ENCODE measurements at regions not wholly inside any gene's neighbourhood (a gene's known extent, or its start where the extent isn't known, plus 50 kb on each side); places are given as distances from the start of the nearest gene placed in this dataset.

DNA sequence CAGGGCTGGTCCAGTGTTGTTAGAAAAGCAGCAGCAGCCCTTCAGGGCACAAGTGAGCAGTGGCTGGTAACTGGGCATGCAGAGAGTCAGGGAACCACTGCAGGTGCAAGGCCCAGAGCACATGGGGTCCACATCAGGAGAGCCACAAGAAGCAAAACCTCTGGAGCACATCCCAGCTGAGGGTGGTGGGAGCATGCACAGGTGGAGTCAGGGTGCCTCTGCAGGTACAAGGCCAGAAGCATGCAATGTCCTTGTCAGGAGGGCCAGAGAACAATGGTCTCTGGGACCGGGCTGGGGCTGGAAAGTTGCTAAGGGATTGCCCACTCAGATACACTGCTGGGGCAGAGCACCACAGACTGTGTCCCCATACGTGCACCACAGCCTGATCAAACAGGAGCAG is 226.1 kb upstream of the UBE2E2 start:
- no peak for DNase-seq

DNA sequence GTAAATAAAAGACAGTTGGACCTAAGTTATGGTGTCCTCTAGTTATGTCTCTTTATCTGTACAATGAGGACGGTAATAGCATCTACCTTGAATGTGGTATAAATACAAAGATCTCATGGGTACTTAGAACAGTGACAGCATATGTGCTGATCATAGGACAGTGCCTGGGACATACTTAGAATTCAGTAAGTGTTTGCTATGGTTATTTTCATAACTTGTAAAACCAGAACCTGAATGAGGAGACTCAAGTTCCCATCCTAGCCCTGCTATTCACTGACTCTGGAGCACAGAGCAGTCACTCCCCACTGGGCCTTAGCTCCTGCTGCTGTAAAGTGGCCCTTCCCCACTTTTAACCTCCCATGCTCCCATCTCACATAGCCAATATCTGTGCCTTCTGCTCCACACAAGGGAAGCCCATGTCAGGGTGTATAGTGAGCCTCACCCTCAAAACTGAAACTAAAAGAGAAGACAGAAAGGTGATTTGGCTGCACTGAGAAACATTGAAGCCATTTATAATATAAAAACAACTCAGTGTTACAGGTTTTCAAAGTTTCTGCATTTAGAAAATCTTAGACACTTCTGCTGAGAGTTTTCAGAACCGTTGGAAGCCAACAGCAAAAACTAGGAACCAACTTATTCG is 225.4 kb upstream of the UBE2E2 start:
- DNase-seq, result no peak

DNA sequence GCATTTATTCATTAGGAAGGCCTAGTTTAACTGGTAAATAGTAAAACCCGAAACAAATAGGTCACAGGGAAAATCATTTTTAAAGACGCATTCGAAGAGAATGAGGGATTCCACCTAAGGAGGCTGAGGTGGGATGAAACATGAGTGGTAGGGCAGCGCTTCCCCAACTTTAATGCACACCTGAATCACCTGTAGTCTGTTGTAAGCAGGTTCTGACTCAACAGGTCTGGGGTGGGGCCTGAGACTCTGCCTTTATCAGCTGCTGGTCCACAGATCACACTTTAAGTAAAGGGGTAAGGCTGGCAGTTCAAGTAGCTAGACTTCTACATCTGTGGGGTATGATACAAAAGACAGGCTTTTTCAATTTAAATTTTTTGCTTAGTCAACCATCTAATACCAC is 223.5 kb upstream of the UBE2E2 start:
- no peak for DNase-seq

DNA sequence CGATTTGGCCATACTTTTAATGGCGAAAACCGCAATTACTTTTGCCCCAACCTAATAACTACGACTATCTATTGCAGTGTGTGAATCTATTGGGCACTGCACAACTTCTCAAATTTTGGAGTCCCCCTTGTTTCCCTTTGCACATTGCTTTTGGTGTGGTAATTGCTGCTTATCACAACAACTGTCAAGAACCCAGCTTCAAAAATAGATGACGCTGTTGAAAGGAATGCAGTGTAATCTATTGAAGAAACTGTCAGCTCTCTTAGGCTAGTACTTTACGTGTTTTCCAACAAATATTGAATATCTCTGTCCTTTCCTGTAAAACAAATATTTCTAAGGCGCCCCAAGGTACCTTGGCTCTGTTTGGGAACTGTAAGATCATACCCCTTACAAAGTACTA is 222.8 kb upstream of the UBE2E2 start:
- DNase-seq, result no peak

DNA sequence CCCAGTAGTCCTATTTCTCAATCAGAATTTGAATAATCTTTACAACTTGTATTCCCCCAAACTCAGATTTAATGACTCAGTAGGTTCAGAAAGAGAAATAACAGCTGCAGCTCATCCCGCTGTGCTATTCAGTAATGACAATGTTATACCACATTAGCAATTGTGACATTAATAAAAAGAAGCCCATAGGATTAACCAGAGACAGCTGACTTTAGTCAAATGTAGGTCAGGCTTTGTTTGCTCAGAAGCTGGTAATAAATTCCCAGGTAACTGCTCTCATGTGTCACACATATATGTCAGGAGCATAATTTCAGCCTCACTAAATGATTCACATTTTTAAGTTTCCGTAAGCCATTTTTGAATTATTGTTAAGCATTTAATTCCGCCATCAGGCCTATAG is 222.0 kb upstream of the UBE2E2 start:
- DNase-seq, result no peak

DNA sequence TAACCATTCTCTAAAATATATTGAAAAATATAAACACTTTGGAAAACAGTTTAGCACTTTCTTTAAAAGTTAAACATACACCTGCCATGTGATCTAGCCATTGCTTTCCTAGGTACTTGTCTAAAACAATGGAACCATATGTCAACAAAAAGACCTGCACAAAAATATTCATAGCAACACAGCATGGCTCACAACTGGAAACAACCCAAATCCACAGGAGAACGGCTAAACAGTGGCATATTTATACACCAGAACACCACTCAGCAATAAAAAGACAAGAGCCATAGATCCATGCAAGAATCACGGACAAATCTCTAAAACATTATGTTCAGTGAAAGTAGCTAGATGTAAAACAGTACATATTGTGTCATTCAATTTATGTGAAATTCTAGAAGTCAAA is 221.3 kb upstream of the UBE2E2 start:
- no peak for DNase-seq

DNA sequence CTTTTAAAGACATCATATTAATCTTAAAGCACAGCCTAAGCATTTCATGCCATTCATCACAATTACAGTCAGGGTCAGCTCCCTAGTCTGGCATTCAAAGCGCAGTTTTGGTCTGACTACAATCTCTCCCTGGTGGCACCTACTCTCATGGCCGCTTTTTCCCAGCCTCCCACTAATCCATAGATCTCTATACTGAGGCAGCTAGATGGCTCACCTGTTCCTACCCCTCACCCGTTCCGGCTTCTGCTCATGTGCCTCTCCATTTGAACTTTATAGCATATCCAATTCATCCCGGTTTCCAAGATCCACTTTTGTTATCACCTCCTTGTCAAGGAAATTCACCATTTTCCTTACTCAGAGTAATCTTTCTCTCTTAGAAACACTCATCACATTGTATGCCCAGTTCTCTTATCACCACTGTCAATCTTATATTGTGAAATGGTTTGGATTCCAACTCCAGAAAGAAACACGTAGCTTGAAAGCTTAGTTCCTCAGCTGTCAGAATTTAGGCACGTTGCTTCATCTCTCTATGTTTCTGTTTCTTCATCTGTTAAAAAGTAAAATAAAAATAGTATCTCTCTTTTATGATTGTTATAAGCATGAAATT is 220.0 kb upstream of the UBE2E2 start:
- DNase-seq, result no peak

DNA sequence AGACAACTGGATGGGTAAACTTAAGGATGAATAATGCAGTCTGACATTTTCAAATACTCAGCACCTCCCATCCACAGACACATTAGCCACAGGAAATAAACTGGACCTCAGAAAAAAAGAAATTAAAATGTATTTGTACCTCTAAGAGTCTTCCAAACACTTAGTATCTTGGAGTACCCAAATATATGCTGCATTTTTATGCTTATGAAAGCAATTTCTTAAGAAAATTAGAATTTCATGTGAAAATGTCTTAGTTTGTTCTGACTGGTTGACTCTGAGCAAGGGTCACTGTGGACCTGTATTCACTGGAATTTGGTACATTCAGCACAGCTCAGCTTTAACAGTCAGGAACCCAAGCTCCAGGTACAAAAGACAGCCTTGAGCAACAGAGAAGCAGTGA is 216.2 kb upstream of the UBE2E2 start:
- DNase-seq, result no peak

DNA sequence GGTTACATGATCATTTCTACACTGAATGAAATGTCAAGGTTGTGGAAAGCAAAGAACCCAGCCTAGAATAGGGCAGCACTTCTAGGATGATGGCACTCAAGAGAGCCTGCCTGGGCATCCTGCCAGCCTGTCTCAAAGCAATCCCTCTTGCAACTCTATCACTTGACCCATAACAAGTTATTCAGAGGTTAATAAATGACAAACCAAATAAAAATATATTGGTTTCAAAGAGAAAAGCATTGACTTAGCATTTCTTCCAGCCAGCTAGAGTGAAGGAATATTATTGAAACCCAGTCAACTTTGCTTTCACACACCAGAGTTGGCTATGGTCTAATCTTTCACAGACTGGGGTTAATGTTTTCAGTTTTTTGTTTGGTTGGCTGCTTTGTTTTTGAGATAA is 214.6 kb upstream of the UBE2E2 start:
- no peak for DNase-seq

DNA sequence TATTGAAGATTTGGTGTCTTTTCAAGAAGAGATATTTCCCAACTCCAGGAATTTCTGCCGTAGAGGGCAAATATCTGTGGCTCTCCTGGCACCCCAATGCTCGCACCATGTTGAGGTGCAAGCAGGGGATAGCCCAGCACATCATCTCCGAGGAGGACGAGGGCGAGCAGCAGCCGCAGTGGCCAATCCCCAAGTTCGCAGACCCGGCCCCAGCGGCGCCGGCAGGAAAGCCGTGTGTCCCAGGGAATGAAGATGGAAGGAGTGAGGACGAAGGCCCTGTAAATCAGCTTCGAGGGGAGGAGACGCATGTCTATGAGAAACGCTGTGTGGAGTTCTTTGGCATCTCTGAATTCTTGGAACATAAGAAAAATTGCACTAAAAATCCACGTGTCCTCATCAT is 213.4 kb upstream of the UBE2E2 start:
- DNase-seq, result no peak

DNA sequence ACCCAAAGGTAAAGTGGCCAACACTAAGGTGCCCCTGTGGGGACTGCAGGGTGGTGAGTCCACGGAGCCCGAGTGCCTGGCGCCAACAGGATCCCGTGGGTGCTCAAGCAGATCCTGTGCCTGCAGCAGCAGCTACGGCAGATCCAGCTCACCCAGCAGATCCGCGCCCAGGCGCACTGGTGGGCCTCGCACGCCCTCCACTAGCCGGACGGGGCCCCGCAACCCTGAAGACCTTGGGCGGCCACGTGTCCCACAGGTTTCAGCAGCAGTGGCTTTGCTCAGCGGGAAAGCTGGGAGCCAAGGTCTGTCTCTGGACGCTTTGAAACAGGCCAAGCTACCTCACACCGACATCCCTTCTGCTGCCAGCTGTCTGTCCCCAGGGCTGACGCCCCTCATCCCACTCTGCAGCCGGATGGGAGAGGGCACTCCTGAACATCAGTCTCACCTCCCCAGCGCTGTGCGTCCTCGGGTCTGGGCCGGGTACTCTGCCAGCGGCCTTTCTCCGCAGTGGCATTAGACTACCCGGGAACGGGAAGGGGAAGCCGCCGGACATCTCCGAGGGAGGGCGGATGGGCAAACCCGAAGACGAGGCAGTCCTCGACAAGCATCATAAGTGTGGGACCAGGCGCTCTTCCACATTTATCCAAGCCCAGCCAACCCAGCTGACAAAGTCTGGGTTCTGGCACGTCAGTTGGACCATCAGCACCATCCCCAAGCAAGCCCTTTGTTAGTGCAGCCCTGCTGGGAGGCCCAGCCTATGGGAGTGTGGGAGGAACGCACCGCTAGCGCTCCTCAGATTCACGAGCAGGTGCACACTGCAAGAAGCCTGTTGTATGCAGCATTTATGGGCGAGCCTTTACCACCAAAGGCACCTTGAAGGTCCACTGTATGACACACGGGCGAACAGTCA is 212.6 kb upstream of the UBE2E2 start:
- no peak for DNase-seq

DNA sequence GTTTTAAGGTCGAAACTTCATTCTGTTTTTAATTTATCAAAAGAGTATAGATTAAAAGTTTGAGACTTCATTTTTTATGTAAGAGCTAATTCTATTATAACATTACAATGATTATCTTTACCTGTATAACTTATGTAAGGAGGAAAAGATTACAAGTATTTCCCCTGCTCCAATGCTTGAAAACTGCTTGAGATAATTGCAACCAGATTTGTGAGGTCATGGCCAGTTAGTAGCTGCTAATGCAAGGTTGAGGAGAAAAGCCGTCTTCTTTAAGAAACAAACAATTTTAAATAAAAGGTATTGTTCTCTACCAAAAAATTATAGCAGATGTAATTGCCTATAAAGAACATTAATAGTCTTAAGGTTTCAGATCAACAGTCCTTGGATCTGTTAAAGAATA is 208.3 kb upstream of the UBE2E2 start:
- DNase-seq, result no peak

DNA sequence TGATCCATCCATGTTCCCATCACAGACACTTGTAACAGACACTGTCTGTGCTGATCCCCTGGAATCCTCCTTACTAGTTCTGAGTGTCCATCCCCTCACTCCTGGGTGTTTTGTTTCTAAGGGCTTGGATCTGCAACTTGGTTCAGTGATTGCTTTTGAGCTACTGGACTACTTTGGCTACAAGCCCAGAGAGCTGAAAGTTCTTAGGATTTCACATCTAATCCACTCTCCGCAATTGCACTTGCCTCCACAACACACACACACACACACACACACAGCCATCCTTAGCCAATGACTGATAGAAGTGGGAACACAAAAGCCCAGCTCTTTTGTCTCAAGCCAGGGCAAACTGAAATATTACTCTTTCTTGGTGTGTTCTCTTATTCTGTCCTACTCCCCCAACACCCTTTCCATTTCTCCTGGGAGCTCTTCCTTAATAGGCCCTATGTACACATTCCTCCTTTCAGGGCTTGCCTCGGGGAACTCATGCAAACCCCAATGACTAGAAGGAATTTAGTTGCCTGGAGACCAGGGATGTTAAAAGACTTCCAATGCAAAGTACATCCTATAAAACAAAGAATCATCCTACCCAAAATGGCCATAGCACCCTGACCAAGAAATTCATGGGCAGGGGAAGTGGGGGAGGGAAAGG is 206.1 kb upstream of the UBE2E2 start:
- no peak for DNase-seq

DNA sequence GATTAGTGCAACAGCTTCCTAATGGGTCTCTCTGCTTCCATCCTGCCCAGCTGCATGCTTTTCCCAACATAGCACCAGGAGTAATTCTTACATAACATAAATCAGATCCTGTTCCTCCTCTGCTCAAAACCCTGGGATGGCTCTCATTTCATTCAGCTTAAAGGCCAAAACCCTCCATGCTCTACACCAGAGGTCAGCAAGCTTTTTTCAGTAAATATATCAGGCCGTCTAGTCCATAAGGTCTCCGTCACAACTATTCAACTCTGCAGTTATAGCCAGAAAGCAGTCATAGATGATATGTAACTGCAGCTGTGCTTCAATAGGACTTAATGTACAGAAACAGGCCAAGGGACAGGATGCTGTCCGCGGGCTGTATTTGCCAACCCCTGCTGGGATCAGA is 202.8 kb upstream of the UBE2E2 start:
- DNase-seq, result no peak

DNA sequence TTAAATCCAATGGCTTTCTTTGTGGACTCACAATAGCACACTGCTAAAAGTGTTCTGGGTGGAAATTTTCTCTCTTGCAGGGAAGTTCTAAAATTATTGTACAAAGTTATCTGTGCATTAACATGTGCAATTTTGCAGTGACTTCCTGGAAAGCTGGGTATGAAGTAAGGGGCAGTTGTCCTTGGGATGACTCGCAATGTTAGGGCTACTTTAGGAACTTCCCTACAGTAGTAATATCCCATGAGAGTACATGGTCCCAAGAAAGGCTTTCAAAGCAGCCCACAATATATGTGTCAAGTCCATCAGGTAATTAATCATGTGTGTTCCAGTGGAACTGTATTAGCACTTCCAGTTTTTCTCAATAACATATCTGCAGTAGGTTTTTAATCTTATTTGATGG is 201.0 kb upstream of the UBE2E2 start:
- DNase-seq, result no peak

DNA sequence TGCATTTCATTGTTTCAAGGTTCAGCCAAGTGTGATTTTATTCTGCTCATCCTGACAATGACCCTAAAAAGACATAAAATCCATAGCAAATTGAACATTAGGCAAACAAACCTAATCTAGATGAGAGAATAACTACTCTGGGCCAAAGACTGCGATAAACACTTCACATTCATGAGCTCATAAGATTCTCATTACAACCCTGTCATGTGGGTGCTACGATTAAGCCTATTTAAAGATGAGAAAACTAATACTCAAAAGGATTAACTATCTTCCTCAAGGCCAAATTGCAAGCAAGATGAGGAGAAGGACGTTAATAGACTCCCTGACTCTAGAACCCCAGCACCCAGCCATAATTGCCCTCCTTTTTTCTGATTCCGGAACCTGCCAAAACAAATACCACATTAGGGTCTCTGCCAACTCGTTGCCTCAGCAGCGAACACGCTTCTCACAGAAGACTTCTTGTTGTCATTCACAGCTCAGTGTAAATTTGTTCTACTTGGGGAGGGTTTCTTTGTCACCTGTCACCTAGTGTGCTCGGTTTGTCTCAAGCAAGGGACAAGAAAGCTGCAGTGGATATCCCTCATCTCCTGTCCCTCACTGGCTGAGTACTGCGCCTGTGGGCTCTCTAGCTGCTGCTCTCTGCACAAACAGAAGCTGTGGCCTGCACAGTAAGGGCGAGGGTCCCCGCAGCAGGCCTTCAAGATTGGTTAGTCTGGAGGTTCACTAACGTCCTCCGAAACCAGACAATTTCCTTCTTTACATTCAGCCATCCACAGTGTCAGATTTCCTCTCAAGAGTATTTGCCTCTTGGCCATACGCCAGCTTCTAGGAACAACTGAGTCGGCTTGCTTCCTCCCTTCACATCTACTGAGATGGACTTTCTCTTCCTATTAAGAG is 200.0 kb upstream of the UBE2E2 start:
- DNase-seq, result no peak

DNA sequence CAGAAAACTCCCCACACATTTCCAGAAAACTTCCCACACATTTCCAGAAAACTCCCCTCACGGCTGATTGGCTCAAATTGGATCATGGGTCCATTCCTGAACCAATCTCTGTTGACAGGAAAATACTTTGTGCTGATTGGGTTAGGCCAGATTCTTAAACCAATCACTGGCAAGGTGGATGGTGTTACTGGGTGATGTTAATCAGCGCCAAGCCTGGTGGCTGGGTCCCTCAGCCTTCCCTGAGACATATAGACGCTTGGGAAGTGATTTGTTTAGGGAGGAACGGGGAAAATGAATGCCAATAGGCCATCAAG is 199.4 kb upstream of the UBE2E2 start:
- DNase-seq, result no peak

DNA sequence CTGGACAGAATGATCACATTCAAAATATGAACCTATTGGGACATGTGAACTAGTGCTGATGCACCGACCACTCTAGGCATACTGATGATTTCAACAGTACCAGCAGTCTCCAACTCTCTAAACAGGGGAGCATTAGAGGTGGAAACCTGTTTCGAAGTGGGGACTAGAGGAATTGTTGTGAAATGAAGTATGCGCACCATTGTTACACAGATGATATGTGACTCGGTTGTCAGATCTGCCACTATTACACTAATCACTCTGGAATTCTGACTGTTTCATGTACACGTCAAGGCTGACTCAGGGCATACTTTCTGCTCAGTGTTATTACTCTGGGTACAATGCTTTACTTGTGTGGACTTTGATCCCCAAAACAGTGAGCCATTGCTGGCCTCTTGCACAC is 198.2 kb upstream of the UBE2E2 start:
- DNase-seq, result no peak

DNA sequence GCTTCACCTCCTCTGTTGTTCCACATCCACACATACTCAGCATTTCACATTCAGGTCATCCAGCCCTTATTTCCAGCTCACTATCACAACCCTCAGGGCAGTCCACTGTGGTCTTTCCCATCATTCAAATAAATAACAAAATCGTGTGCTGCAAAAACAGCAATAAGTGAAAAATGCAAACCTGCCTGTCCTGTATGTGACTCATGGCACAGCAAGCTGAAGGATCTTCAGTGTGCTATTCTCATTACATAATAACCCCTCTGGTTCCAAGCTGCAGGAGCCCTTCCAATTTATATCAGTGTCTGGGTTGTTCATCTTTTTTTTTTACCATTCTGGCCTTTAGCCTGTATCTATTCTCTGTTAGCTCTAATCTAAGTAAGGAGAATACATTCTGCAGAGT is 185.3 kb upstream of the UBE2E2 start:
- no peak for DNase-seq

DNA sequence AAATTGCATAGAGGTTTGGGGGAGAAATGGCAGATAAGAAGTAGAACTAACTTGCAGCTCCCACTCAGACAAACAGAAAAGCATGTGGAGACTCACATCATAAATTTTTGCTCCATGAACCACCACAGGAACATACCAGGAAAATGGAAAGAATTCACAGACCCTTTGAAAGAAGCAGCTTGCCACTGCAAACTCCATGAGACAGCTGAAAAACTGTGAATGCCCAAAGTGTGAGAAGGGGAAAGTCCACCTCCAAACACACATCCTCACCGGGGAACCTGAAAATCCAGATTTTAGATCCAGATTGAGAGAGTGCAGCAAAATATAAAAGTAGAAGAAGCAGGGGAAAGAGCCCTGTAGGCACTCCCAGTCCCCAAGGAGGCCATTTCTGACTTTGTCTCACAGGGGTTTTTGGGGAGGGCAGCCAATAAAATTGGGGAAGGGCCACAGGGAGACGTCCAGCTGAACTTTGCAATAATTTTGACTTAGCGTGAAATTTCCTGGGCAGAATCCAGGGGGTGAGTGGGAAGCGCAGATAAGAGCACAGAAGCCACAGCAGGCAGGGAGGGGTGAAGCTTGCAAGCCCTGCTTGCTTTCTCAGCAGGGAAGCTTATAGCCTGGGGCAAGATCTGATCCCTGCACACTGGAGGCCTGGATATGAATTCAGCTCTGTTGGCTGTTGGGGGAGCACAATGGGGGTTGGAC is 183.4 kb upstream of the UBE2E2 start:
- DNase-seq, result no peak

DNA sequence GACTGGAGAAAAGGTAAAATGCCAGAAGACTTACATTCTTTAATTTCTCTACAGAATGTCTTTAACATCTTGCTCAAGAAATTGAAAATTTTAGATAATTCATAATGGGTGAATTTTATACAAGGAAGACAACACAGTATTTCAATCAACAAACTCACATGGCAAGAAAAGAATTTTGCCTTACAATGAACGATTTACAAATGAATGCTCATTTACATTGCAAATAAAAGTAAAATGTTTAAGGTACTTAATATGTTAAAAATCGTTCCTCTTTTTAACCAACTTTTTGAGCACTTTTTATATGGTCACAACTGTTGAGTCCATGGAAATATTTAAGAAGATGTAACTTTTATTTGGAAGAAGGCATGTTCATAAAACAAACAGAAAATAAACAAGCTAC is 174.8 kb upstream of the UBE2E2 start:
- no peak for DNase-seq

DNA sequence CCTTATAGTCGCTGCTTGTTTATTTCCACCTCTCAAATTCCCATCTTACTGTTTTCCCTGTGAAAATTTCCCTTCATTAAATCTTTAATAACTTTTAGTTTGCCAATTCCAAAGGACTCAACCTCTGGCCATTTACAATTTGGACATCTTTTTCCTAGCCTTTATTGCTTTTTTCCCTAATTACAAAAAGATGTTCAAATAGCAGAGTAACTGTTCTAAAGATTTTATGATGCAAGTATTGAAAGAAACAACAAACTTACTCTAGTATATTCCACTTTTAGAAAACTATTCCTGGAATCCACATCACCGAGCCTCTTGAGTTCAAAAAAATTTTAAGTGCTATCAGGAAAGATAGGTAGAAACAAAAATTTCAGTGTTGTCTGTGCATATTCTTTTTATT is 174.1 kb upstream of the UBE2E2 start:
- DNase-seq, result no peak

Measured in CD4-positive, alpha-beta T cell treated with Interleukin-12 subunit alpha and Interleukin-12 subunit beta, for 1 hour (primary cell).